ENCODE measurements at regions not wholly inside any gene's neighbourhood (a gene's known extent, or its start where the extent isn't known, plus 50 kb on each side); places are given as distances from the start of the nearest gene placed in this dataset.

GRCh38 chr10:108230478-108231170 is 1066.1 kb upstream of the SORCS1 start:
- Histone ChIP-seq H3K4me1 (ENCODE audit: control insufficient read depth in 2 of 2, insufficient read depth in 2 of 2, low read length in 2 of 2) (no peaks in the 10 kb centered on the region), H3K36me3 (ENCODE audit: control insufficient read depth in 2 of 2, insufficient read depth in 2 of 2, low read length in 1 of 2) (no peaks in the 10 kb centered on the region), H3K27ac (ENCODE audit: low read depth in 1 of 2, low read length in 1 of 2) (no peak overlapping the region), H3K27me3 (ENCODE audit: control insufficient read depth in 2 of 2, insufficient read depth in 1 of 2, low read length in 1 of 2) (no peaks in the 10 kb centered on the region), H3K9me3 (ENCODE audit: control insufficient read depth in 2 of 2, insufficient read depth in 1 of 2, low read length in 1 of 2) (no peaks in the 10 kb centered on the region), H3K4me3 (ENCODE audit: low read length in 2 of 2) (no peak overlapping the region)
- no peak for DNase-seq (ENCODE audit: low read depth in 6 of 9, low spot score in 9 of 9)
- WGBS: 66% methylated on average over 5 of the region's 5 CpGs

GRCh38 chr10:108208732-108209131 is 1044.2 kb upstream of the SORCS1 start:
- no peak overlapping the region for H3K27ac ChIP-seq (ENCODE audit: low read depth in 1 of 2, low read length in 1 of 2)
- WGBS: 96% methylated on average over 2 of the region's 2 CpGs
- H3K4me3 ChIP-seq (ENCODE audit: low read length in 2 of 2): no peak overlapping the region
- H3K9me3 ChIP-seq (ENCODE audit: control insufficient read depth in 2 of 2, insufficient read depth in 1 of 2, low read length in 1 of 2): no peaks in the 10 kb centered on the region
- H3K36me3 ChIP-seq (ENCODE audit: control insufficient read depth in 2 of 2, insufficient read depth in 2 of 2, low read length in 1 of 2): no peaks in the 10 kb centered on the region
- DNase-seq (ENCODE audit: low read depth in 6 of 9, low spot score in 9 of 9): no peak
- H3K4me1 ChIP-seq (ENCODE audit: control insufficient read depth in 2 of 2, insufficient read depth in 2 of 2, low read length in 2 of 2): no peaks in the 10 kb centered on the region
- no peaks in the 10 kb centered on the region for H3K27me3 ChIP-seq (ENCODE audit: control insufficient read depth in 2 of 2, insufficient read depth in 1 of 2, low read length in 1 of 2)

GRCh38 chr10:108208038-108208437 is 1043.5 kb upstream of the SORCS1 start:
- no peaks in the 10 kb centered on the region for H3K36me3 ChIP-seq (ENCODE audit: control insufficient read depth in 2 of 2, insufficient read depth in 2 of 2, low read length in 1 of 2)
- WGBS: 70% methylated on average over 3 of the region's 3 CpGs
- no peak for DNase-seq (ENCODE audit: low read depth in 6 of 9, low spot score in 9 of 9)
- no peaks in the 10 kb centered on the region for H3K4me1 ChIP-seq (ENCODE audit: control insufficient read depth in 2 of 2, insufficient read depth in 2 of 2, low read length in 2 of 2)
- H3K27me3 ChIP-seq (ENCODE audit: control insufficient read depth in 2 of 2, insufficient read depth in 1 of 2, low read length in 1 of 2): no peaks in the 10 kb centered on the region
- no peak overlapping the region for H3K4me3 ChIP-seq (ENCODE audit: low read length in 2 of 2)
- H3K27ac ChIP-seq (ENCODE audit: low read depth in 1 of 2, low read length in 1 of 2): no peak overlapping the region
- no peaks in the 10 kb centered on the region for H3K9me3 ChIP-seq (ENCODE audit: control insufficient read depth in 2 of 2, insufficient read depth in 1 of 2, low read length in 1 of 2)

GRCh38 chr10:108204528-108205305 is 1040.2 kb upstream of the SORCS1 start:
- Histone ChIP-seq H3K4me1 (ENCODE audit: control insufficient read depth in 2 of 2, insufficient read depth in 2 of 2, low read length in 2 of 2) (no peaks in the 10 kb centered on the region), H3K27ac (ENCODE audit: low read depth in 1 of 2, low read length in 1 of 2) (no peak overlapping the region), H3K27me3 (ENCODE audit: control insufficient read depth in 2 of 2, insufficient read depth in 1 of 2, low read length in 1 of 2) (no peaks in the 10 kb centered on the region), H3K4me3 (ENCODE audit: low read length in 2 of 2) (no peak overlapping the region), H3K9me3 (ENCODE audit: control insufficient read depth in 2 of 2, insufficient read depth in 1 of 2, low read length in 1 of 2) (no peaks in the 10 kb centered on the region), H3K36me3 (ENCODE audit: control insufficient read depth in 2 of 2, insufficient read depth in 2 of 2, low read length in 1 of 2) (no peaks in the 10 kb centered on the region)
- 71% methylated on average over 8 of the region's 8 CpGs for WGBS
- DNase-seq (ENCODE audit: low read depth in 6 of 9, low spot score in 9 of 9): peak in 3 of 9 donors; percentile 0 to 2 (median 0)

GRCh38 chr10:108203905-108204527 is 1039.5 kb upstream of the SORCS1 start:
- Histone ChIP-seq H3K27ac (ENCODE audit: low read depth in 1 of 2, low read length in 1 of 2) (no peak overlapping the region), H3K27me3 (ENCODE audit: control insufficient read depth in 2 of 2, insufficient read depth in 1 of 2, low read length in 1 of 2) (no peaks in the 10 kb centered on the region), H3K4me3 (ENCODE audit: low read length in 2 of 2) (no peak overlapping the region), H3K4me1 (ENCODE audit: control insufficient read depth in 2 of 2, insufficient read depth in 2 of 2, low read length in 2 of 2) (no peaks in the 10 kb centered on the region), H3K9me3 (ENCODE audit: control insufficient read depth in 2 of 2, insufficient read depth in 1 of 2, low read length in 1 of 2) (no peaks in the 10 kb centered on the region), H3K36me3 (ENCODE audit: control insufficient read depth in 2 of 2, insufficient read depth in 2 of 2, low read length in 1 of 2) (no peaks in the 10 kb centered on the region)
- WGBS: 91% methylated on average over 3 of the region's 3 CpGs
- no peak for DNase-seq (ENCODE audit: low read depth in 6 of 9, low spot score in 9 of 9)

GRCh38 chr10:108187408-108188012 is 1023.0 kb upstream of the SORCS1 start:
- Histone ChIP-seq H3K27ac (ENCODE audit: low read depth in 1 of 2, low read length in 1 of 2) (no peak overlapping the region), H3K4me1 (ENCODE audit: control insufficient read depth in 2 of 2, insufficient read depth in 2 of 2, low read length in 2 of 2) (no peaks in the 10 kb centered on the region), H3K9me3 (ENCODE audit: control insufficient read depth in 2 of 2, insufficient read depth in 1 of 2, low read length in 1 of 2) (no peaks in the 10 kb centered on the region), H3K36me3 (ENCODE audit: control insufficient read depth in 2 of 2, insufficient read depth in 2 of 2, low read length in 1 of 2) (no peaks in the 10 kb centered on the region), H3K4me3 (ENCODE audit: low read length in 2 of 2) (no peak overlapping the region), H3K27me3 (ENCODE audit: control insufficient read depth in 2 of 2, insufficient read depth in 1 of 2, low read length in 1 of 2) (no peaks in the 10 kb centered on the region)
- WGBS: 94% methylated on average over 3 of the region's 3 CpGs
- DNase-seq (ENCODE audit: low read depth in 6 of 9, low spot score in 9 of 9): no peak

GRCh38 chr10:108184114-108184513 is 1019.6 kb upstream of the SORCS1 start:
- Histone ChIP-seq H3K4me1 (ENCODE audit: control insufficient read depth in 2 of 2, insufficient read depth in 2 of 2, low read length in 2 of 2) (no peaks in the 10 kb centered on the region), H3K9me3 (ENCODE audit: control insufficient read depth in 2 of 2, insufficient read depth in 1 of 2, low read length in 1 of 2) (no peaks in the 10 kb centered on the region), H3K27ac (ENCODE audit: low read depth in 1 of 2, low read length in 1 of 2) (no peak overlapping the region), H3K4me3 (ENCODE audit: low read length in 2 of 2) (no peak overlapping the region), H3K36me3 (ENCODE audit: control insufficient read depth in 2 of 2, insufficient read depth in 2 of 2, low read length in 1 of 2) (no peaks in the 10 kb centered on the region), H3K27me3 (ENCODE audit: control insufficient read depth in 2 of 2, insufficient read depth in 1 of 2, low read length in 1 of 2) (no peaks in the 10 kb centered on the region)
- 49% methylated on average over 1 of the region's 1 CpG for WGBS
- no peak for DNase-seq (ENCODE audit: low read depth in 6 of 9, low spot score in 9 of 9)

GRCh38 chr10:108180878-108181277 is 1016.4 kb upstream of the SORCS1 start:
- Histone ChIP-seq H3K4me3 (ENCODE audit: low read length in 2 of 2) (no peak overlapping the region), H3K27ac (ENCODE audit: low read depth in 1 of 2, low read length in 1 of 2) (no peak overlapping the region), H3K36me3 (ENCODE audit: control insufficient read depth in 2 of 2, insufficient read depth in 2 of 2, low read length in 1 of 2) (no peaks in the 10 kb centered on the region), H3K4me1 (ENCODE audit: control insufficient read depth in 2 of 2, insufficient read depth in 2 of 2, low read length in 2 of 2) (no peaks in the 10 kb centered on the region), H3K27me3 (ENCODE audit: control insufficient read depth in 2 of 2, insufficient read depth in 1 of 2, low read length in 1 of 2) (no peaks in the 10 kb centered on the region), H3K9me3 (ENCODE audit: control insufficient read depth in 2 of 2, insufficient read depth in 1 of 2, low read length in 1 of 2) (no peaks in the 10 kb centered on the region)
- 88% methylated on average over 2 of the region's 2 CpGs for WGBS
- DNase-seq (ENCODE audit: low read depth in 6 of 9, low spot score in 9 of 9): no peak

GRCh38 chr10:108169846-108170245 is 1005.3 kb upstream of the SORCS1 start:
- Histone ChIP-seq H3K4me1 (ENCODE audit: control insufficient read depth in 2 of 2, insufficient read depth in 2 of 2, low read length in 2 of 2) (no peaks in the 10 kb centered on the region), H3K36me3 (ENCODE audit: control insufficient read depth in 2 of 2, insufficient read depth in 2 of 2, low read length in 1 of 2) (no peaks in the 10 kb centered on the region), H3K9me3 (ENCODE audit: control insufficient read depth in 2 of 2, insufficient read depth in 1 of 2, low read length in 1 of 2) (no peaks in the 10 kb centered on the region), H3K27ac (ENCODE audit: low read depth in 1 of 2, low read length in 1 of 2) (no peak overlapping the region), H3K27me3 (ENCODE audit: control insufficient read depth in 2 of 2, insufficient read depth in 1 of 2, low read length in 1 of 2) (no peaks in the 10 kb centered on the region), H3K4me3 (ENCODE audit: low read length in 2 of 2) (no peak overlapping the region)
- WGBS: 89% methylated on average over 1 of the region's 1 CpG
- DNase-seq (ENCODE audit: low read depth in 6 of 9, low spot score in 9 of 9): no peak
